ENCODE measurements at regions not wholly inside any gene's neighbourhood (a gene's known extent, or its start where the extent isn't known, plus 50 kb on each side); places are given as distances from the start of the nearest gene placed in this dataset.

GRCh38 chr14:34063470-34064164 is 112.7 kb upstream of the EGLN3 start (continued):
- TF ChIP-seq ZKSCAN8 (CRISPR knock-in tag; IDR thresholded peaks at IDR 0.05; ENCODE audit: borderline replicate concordance) (no peak; the same call in 1 of the 2 replicates), PITX1 (CRISPR knock-in tag; IDR thresholded peaks at IDR 0.05) (peak; percentile 66), ZNF430 (CRISPR knock-in tag; IDR thresholded peaks at IDR 0.05) (no peak; the same call in 1 of the 2 replicates), PHB2 (IDR thresholded peaks at IDR 0.05; ENCODE audit: partially characterized antibody) (no peak), ZNF766 (CRISPR knock-in tag; IDR thresholded peaks at IDR 0.05; ENCODE audit: borderline replicate concordance) (no peak), ZMAT5 (CRISPR knock-in tag; IDR thresholded peaks at IDR 0.05; ENCODE audit: borderline replicate concordance, low read depth) (no peak), NFKB2 (CRISPR knock-in tag; IDR thresholded peaks at IDR 0.05; ENCODE audit: borderline replicate concordance) (no peak), ZNF382 (CRISPR knock-in tag; IDR thresholded peaks at IDR 0.05; ENCODE audit: borderline replicate concordance) (no peak), ZNF407 (CRISPR knock-in tag; IDR thresholded peaks at IDR 0.05; ENCODE audit: not compliant biosample characterization) (peak; percentile 82), PCBP1 (IDR thresholded peaks at IDR 0.05; ENCODE audit: borderline replicate concordance, low read depth, low read length) (no peak), KAT2B (IDR thresholded peaks at IDR 0.05; ENCODE audit: borderline replicate concordance, low read depth, low read length) (no peak), ELF4 (CRISPR knock-in tag; IDR thresholded peaks at IDR 0.05; ENCODE audit: borderline replicate concordance) (no peak), HOXA3 (CRISPR knock-in tag; IDR thresholded peaks at IDR 0.05) (peak; percentile 35; the same call in 1 of the 2 replicates), ZNF775 (CRISPR knock-in tag; IDR thresholded peaks at IDR 0.05; ENCODE audit: borderline replicate concordance) (peak; percentile 51; the same call in 1 of the 2 replicates)
- TF ChIP-seq, protein P1, sequence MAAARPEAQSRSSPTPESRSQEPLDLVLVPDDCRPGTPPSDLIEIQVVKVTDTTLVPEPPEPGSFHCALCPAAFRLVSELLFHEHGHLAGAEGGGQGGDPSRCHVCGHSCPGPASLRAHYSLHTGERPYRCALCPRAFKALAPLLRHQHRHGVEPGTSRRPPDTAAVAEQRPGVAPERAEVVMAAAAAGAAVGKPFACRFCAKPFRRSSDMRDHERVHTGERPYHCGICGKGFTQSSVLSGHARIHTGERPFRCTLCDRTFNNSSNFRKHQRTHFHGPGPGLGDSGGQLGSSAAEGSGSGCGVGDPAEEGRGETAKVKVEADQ (CRISPR knock-in tag; IDR thresholded peaks at IDR 0.05; ENCODE audit: borderline replicate concordance): peak; percentile 70; the same call in 1 of the 2 replicates
- TF ChIP-seq, protein P2, sequence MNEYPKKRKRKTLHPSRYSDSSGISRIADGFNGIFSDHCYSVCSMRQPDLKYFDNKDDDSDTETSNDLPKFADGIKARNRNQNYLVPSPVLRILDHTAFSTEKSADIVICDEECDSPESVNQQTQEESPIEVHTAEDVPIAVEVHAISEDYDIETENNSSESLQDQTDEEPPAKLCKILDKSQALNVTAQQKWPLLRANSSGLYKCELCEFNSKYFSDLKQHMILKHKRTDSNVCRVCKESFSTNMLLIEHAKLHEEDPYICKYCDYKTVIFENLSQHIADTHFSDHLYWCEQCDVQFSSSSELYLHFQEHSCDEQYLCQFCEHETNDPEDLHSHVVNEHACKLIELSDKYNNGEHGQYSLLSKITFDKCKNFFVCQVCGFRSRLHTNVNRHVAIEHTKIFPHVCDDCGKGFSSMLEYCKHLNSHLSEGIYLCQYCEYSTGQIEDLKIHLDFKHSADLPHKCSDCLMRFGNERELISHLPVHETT (CRISPR knock-in tag; conservative IDR thresholded peaks at IDR 0.05): no peak
- TF ChIP-seq, protein P3, sequence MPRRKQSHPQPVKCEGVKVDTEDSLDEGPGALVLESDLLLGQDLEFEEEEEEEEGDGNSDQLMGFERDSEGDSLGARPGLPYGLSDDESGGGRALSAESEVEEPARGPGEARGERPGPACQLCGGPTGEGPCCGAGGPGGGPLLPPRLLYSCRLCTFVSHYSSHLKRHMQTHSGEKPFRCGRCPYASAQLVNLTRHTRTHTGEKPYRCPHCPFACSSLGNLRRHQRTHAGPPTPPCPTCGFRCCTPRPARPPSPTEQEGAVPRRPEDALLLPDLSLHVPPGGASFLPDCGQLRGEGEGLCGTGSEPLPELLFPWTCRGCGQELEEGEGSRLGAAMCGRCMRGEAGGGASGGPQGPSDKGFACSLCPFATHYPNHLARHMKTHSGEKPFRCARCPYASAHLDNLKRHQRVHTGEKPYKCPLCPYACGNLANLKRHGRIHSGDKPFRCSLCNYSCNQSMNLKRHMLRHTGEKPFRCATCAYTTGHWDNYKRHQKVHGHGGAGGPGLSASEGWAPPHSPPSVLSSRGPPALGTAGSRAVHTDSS (CRISPR knock-in tag; conservative IDR thresholded peaks at IDR 0.05): no peak

Measured in HepG2 (cell line).